ENCODE measurements at regions not wholly inside any gene's neighbourhood (a gene's known extent, or its start where the extent isn't known, plus 50 kb on each side); places are given as distances from the start of the nearest gene placed in this dataset.

GRCh38 chrX:7385131-7385530 lies 237.2 kb upstream of the PUDP start:
- Histone ChIP-seq H3K18ac (ENCODE audit: insufficient read length, low read depth, low read length) (no peak overlapping the region), H3K23ac (ENCODE audit: insufficient read length, low read depth, low read length) (no peak overlapping the region), H2BK15ac (ENCODE audit: low read depth, low read length) (no peak overlapping the region), H3K4ac (ENCODE audit: low read depth, low read length) (no peak overlapping the region), H3K79me2 (ENCODE audit: insufficient read depth, low read length) (no peaks in the 10 kb centered on the region), H3T11ph (ENCODE audit: low read length) (no peak overlapping the region), H2BK12ac (ENCODE audit: insufficient read length, low read depth, low read length) (no peak overlapping the region), H3K27me3 (ENCODE audit: insufficient read depth, low read length) (no peaks in the 10 kb centered on the region), H3K23me2 (ENCODE audit: insufficient read length, low read depth, low read length, poor library complexity, severe bottlenecking) (no peaks in the 10 kb centered on the region), H4K8ac (replicated peaks; ENCODE audit: insufficient read length, low read depth, low read length) (no peak overlapping the region), H3K56ac (ENCODE audit: insufficient read length, low read depth, low read length) (no peak overlapping the region), H3K14ac (ENCODE audit: insufficient read depth, low read length) (no peak overlapping the region), H4K5ac (ENCODE audit: insufficient read length, low read depth, low read length) (no peak overlapping the region), H3K27ac (ENCODE audit: insufficient read length, low read depth, low read length) (no peak overlapping the region), H3K9ac (ENCODE audit: extremely low read depth, insufficient read length, low read length) (no peak overlapping the region), H2BK20ac (ENCODE audit: low read depth, low read length, poor library complexity, severe bottlenecking) (no peak overlapping the region), H3K4me1 (ENCODE audit: insufficient read depth, low read length) (no peaks in the 10 kb centered on the region), H4K20me1 (ENCODE audit: control insufficient read depth, insufficient read depth, insufficient read length) (no peaks in the 10 kb centered on the region), H2AFZ (ENCODE audit: low read length) (no peak overlapping the region), H2BK120ac (ENCODE audit: low read depth, low read length, poor library complexity, severe bottlenecking) (no peak overlapping the region), H3K79me1 (ENCODE audit: insufficient read depth, low read depth, low read length, poor library complexity, severe bottlenecking) (no peaks in the 10 kb centered on the region), H2BK5ac (ENCODE audit: insufficient read length, low read length) (no peak overlapping the region), H4K91ac (ENCODE audit: insufficient read length, low read depth, low read length) (no peak overlapping the region), H2AK5ac (ENCODE audit: insufficient read length, low read length) (no peak overlapping the region), H3K4me2 (ENCODE audit: insufficient read depth, insufficient read length, low read length) (no peak overlapping the region), H3K9me3 (ENCODE audit: control insufficient read depth, low read depth, low read length) (no peaks in the 10 kb centered on the region)
- no peak overlapping the region for H3K27ac Mint-ChIP-seq
- no peaks in the 10 kb centered on the region; a peak in 1 of 7 replicates for H3K36me3 Mint-ChIP-seq (ENCODE audit: insufficient read depth in 1 of 3, low read depth in 3 of 3)
- DNase-seq: no peak
- H3K9me3 Mint-ChIP-seq: no peaks in the 10 kb centered on the region
- WGBS (ENCODE audit: extremely low coverage, insufficient read length, low lambda C conversion rate): no CpG with 5 or more reads among the region's 4 CpGs
- peaks cover 4% of the 10 kb centered on the region; the same call in 1 of the 2 replicates for H3K27me3 Mint-ChIP-seq (ENCODE audit: low read depth)
- TF ChIP-seq CTCF (conservative IDR thresholded peaks at IDR 0.05): no peak
- no peaks in the 10 kb centered on the region; a peak in 1 of 4 replicates for H3K4me1 Mint-ChIP-seq
- no peak overlapping the region for H3K4me3 Mint-ChIP-seq

Measured in H9 (cell line).